ENCODE measurements at regions not wholly inside any gene's neighbourhood (a gene's known extent, or its start where the extent isn't known, plus 50 kb on each side); places are given as distances from the start of the nearest gene placed in this dataset.
"Not testable (repeated sequence)": the region's sequence is repeated elsewhere in the genome, so short reads cannot be mapped to it uniquely, and the experiment has no call there.

- no peak for DNase-seq (ENCODE audit: low spot score)
Measured at GRCh38 chr10:58066979-58067378, 200.7 kb downstream of the IPMK start.

DNA sequence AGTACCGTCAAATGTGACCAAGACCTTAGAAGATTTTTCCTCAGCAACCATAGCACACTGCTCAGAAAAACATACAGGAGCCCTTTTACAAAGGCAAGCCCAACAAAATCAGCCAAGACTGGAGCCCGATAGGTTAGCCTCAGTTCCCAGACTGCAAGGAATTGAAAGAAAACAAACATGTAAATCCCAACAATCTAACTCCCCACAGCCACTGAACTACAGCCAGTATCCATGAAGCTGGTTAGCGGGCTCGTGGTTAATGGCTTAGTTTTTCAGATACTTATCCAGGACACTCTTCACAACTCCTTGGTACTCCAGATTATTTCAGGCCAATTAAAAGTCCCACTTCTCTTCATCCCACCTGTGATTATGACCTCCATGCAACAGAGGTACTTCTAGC lies 201.6 kb downstream of the IPMK start:
- DNase-seq (ENCODE audit: low spot score), result no peak

DNA sequence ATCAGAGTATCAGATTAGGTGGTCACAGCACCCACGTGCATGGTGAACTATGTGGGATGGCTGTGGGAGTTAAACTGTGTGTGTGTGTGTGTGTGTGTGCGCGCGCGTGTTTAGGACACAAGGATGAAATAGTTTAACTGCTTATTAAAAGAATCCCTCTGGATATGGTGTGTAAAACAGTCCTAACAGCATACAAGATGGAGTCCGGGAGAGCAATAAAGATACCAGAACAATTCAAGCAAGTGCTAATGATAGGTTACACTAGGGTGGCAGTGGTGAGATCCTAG lies 202.2 kb downstream of the IPMK start:
- no peak for DNase-seq (ENCODE audit: low spot score)

GRCh38 chr10:58064714-58065528 lies 202.8 kb downstream of the IPMK start:
- peak; percentile 53 for DNase-seq (ENCODE audit: low spot score)

- DNase-seq (ENCODE audit: low spot score), result no peak
Measured at GRCh38 chr10:58063861-58064480, 203.7 kb downstream of the IPMK start.

GRCh38 chr10:58058683-58059082 lies 209.0 kb downstream of the IPMK start:
- not testable (repeated sequence) for DNase-seq (ENCODE audit: low spot score)

GRCh38 chr10:58054881-58055280 lies 212.8 kb downstream of the IPMK start:
- DNase-seq (ENCODE audit: low spot score), result no peak

GRCh38 chr10:58052772-58053171 lies 214.9 kb downstream of the IPMK start:
- peak; percentile 34 for DNase-seq (ENCODE audit: low spot score)

DNA sequence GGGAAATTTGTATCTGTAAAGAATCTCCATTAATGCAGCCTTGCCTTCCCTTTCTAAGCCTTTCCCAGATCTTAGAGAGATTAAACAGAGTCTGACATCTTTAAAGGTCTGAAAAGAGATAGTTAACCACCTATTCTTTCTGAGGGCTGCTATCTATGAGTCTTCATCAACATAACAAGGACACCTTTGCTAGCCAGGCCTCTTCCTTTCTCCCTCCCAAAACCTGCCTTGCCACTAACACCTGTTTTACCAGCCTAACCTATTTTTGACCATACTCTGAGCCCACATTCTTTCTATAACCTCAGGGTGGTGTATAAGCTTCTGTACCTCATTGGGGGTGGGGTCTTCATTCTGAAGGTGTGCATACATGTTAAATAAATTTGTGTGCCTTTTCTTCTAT lies 217.1 kb downstream of the IPMK start:
- no peak for DNase-seq (ENCODE audit: low spot score)

- DNase-seq (ENCODE audit: low spot score), result no peak
Measured at GRCh38 chr10:58048936-58049335, 218.8 kb downstream of the IPMK start.

DNA sequence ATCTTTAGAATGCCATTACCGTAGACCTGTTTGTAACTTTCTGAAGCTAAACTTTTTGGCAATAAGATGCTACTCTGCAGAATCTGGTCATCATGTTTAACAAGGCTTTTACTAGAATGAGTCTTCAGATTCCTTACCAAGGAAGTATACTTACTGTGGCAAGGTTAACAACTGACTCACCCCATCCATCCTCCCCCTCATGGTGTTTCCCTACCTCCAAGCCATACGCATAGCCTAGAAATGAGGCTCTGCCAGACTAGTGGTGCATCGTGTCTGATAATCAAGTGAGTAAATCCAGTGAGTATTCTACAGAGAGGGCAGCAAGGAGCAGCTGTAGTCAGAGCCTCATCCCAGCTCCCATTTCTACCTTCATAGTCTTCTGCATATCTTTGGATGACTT lies 223.6 kb downstream of the IPMK start:
- peak; percentile 87 for DNase-seq (ENCODE audit: low spot score)

- DNase-seq (ENCODE audit: low spot score), result no peak
Measured at GRCh38 chr10:58041901-58042300, 225.8 kb downstream of the IPMK start.

- DNase-seq (ENCODE audit: low spot score), result no peak
Measured at GRCh38 chr10:58030208-58030607, 237.5 kb downstream of the IPMK start.

GRCh38 chr10:58028597-58029366 lies 238.9 kb downstream of the IPMK start:
- DNase-seq (ENCODE audit: low spot score), result peak; percentile 68

DNA sequence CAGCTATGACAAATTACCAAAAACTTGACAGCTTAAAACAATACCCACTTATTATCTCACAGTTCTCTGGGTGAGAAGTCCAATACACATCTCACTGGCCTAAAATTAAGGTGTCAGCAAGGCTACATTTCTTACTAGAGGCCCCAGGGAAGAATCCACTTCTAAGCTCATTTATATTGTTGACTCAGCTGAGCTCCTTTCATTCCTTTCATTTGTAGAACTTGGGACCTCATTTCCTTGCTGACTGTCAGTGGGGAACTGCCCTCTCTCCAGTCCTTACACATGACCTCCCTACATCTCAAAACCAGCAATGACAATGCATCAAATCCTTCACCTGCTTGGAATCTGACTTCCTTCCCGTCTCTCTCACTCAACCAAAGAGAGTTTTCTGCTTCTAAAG lies 240.3 kb downstream of the IPMK start:
- DNase-seq (ENCODE audit: low spot score), result peak; percentile 30

DNA sequence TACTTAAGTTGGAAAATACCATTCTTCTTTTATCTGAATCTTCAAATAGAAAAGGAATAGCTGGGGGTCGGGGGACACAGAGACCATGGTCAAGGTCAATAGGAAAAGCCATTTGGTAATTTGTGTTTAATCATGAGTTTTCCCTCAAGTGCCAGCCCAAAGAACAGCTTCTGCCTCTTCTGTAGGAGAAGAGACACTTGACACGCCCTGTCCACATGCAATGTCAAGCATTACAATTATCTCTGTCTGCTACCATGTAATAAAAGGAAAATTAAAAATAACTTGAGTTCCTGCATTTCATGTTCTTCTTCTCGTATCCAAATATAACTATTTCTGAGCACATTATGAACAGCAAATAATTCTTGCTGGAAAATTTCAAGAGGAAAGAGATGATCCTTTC lies 241.7 kb downstream of the IPMK start:
- DNase-seq (ENCODE audit: low spot score), result no peak

DNA sequence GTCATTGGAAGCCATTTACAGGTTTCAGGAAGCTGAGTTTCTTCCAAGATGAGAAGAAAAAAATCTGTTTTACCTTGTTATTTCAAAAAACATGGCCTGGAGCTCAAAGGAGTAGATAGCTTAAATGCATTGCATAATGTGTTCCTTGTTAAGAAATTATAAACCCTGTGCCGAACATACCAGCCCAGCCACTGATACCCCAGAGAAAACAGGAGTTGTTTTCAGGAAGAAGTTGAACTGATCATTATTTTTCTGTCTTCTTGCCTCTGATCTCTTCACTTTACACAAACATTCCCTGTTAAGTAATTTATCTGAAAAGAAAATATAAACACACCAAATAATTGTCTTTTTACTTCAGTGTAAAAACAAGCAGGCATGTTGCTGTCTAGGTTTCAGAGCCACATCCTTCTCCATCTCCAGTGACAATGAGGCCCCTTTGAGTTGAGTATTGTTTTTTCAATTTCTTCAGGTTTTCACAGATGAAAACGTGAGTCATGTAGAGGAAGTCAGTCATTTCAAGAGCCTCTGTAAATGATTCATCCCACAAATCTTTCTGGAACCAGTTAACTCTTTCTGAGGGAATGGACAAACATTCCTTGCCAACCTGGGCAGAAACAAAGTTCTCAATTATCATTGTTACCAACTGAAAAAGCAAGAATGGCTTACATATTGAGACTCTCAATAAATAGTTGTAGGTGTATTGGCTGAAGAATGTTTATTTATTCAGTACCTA lies 244.2 kb downstream of the IPMK start:
- DNase-seq (ENCODE audit: low spot score), result peak; percentile 96

- no peak for DNase-seq (ENCODE audit: low spot score)
Measured at GRCh38 chr10:58019863-58020537, 247.7 kb downstream of the IPMK start.

DNA sequence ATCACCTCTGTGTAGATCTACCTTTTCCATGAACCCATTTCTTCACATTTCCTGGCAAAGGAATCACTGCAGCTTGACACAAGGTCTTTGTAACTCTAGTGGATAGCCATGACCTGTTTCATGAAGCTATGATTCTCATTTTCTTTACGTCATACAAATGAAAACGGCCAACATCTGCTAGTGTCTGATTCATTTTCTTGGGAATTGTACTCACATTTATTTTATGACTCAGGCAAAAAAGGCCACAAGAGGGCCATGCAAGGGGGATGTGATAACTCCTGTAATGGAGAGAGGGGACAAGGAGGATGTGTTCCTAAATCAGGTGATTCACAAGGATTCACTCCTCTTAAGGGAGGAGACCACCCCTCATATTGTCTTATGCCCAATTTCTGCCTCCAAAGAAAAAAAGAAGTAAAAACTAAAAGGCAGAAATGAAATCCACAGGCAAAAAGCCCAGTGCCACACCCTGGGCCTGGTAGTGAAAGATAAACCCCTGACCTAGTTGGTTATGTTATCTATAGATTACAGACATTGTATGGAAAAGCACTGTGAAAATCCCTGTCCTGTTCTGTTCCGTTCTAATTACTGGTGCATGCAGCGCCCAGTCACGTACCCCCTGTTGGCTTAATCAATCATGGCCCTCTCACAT lies 249.9 kb downstream of the IPMK start:
- DNase-seq (ENCODE audit: low spot score), result peak; percentile 23

- DNase-seq (ENCODE audit: low spot score), result no peak
Measured at GRCh38 chr10:58016614-58017013, 251.1 kb downstream of the IPMK start.

DNA sequence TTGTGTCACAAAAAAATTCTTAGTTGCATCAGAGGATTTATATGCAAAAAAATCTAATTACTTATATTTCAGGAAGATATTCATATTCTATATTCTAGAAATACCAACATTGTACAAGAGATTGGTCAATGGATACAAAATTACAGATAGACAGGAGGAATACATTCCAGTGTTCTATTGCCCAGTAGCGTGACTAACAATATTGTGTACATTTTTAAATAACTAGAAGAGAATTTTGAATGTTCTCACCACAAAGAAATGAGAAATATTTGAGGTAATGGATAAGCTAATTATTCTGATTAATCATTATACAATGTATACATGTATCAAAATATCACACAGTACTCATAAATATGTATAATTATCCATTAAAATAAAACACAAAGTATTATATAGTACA lies 253.3 kb downstream of the IPMK start:
- DNase-seq (ENCODE audit: low spot score), result no peak

Data from kidney tubule cell (primary cell).